Astrocyte of the hippocampus (primary cell): ENCODE measurements at regions not wholly inside any gene's neighbourhood (a gene's known extent, or its start where the extent isn't known, plus 50 kb on each side); places are given as distances from the start of the nearest gene placed in this dataset.

ENCODE experiments used
- DNase-seq: peaks from one replicate; pipeline ENCODE4 v3.0.0; 2011; ENCODE audit warnings: low read depth, low spot score

DNA sequence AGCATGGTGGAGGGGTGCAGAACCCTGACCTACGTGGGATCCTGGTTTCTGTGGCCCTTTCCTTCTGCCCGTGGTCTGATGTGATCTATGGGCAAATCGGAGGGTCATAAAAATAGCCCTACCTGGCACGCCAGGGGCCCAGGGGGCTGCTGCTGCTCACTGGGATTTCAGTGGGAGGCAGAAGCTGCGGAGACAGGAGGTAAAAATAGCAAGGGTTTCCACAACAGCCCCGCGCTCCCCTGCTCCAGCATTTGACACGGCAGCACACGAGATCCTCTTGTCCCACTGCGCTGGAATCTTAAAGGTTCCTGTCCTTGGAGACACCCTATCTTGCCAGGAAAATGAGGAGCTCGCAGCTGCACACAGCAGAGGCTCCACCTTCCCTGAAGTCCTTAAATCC, 321.2 kb downstream of the CTTN start:
- DNase-seq, result no peak

DNA sequence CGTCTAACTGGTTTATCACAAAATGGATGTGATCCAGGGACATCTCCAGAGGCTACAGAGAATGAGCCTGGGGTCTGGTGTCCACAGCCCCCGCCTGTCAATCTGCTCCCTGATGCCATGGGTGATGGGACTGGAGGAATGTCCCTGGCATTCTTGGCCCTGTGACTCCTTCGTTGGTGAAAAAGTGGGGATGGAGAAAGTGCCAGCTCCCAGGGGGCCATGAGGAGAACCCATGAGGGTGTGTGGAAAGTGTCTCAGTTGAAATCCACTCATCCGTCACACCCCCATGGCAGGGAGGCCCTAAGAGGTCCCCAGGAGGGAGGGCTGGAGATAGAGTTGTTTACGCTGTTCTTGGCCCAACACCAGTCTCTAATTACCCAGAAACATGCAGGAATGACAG, 322.0 kb downstream of the CTTN start:
- no peak for DNase-seq

DNA sequence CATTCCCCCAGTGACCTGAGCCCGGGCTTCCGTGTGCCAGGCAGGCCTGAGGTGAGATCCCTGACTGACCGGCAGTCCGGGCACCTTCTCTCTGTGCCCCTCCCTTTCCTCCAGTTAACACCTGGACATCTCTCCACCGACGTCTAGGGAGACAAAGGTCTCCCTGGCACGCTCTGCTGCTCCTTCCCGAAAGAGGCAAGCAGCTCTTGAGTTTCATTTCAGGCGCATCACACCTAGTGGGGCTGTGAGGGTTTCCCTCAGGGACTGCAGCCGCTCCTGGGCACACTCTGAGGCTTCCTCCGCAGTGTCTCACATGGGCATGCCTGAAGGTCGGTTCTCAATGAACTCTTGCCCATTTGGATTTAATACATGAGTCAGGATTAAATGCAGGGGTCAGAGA, 322.7 kb downstream of the CTTN start:
- DNase-seq, result no peak

DNA sequence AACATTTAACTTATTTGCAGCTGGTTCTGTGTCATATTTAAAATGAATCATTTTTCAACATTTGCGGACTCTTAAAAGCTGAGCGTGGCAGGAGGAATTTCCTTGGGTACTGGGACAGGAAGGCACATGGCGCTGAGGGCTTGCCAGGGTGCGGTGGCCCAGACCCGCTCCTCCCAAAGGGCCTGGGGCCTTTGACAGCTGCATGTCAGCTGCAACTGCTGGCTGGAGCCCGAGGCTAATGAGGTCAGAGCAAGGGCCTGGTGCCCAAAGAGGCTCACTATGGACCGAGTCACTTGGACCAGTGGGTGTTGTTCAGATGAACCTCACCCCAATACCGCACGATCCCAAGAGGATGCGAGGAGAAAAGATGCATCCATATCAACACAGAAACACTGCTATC, 326.9 kb downstream of the CTTN start:
- DNase-seq, result no peak

DNA sequence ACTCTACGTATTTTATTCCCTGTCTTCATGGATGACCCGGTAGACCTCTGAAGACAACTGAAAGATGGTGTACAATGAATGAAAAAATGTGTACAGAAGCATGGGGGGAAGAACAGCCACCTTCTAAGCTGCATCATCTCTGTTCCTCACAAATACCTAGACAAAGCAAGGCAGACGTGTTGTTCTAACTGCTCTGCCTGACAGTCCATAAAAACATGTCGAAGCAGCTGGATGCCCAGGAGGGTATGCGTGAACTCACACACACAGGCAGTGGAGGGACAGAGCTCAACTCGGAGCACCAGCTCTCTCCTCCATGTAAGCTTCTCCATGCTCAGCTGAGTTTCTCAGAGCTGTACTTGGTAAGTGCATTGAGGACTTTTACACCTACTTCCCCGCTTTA, 327.4 kb downstream of the CTTN start:
- no peak for DNase-seq

DNA sequence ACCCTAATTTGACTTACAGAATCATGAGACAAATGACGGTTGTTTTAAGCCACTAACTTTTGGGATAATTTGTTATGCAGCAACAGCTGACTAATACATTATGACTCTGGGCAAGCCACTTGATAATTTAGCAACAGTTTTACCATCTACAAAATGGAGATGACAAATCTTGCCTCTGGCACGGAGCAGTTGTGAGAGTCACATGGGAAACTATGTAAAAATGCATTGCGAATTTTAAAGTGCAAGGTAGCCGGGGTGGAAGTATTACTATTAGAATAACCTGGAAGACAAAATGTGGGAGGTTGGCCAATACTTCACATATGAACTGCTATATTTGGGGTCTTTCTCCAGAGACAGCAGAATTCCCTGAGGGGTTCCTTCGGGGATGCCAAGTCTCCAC, 328.7 kb downstream of the CTTN start:
- DNase-seq, result no peak

DNA sequence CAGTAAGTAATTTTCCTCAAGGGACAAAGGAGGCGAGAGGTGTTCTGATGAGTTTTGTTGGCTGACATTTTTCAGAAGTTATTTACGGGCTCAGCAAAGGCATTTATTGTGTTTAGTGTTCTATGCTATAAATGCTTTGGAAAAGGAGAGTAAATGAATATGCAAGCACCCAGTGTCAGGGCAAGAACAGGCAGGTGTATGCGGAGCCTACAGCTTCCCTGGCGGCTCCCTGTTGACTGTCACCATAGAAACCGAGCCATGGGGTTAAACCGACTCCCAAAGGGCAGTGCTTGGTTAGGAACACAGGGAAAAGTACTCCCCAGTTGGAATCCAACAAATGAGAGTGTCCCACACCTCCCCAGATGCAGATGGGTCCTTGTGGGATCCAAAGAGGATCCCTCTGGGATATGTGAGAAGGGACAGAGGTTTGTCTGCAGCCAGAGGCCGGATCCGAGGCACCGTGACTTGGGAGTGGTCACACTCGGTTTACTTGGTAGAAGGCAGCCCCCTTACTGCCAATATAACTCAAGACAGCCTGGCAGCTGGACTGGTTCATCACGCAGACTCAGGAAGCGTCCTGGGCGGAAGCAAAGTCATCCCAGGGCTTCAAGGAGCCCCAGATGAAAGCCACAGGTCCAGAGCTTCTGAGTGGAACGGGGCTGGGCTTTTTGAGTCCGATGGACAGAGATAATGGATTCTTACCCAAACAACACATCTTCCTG, 329.7 kb downstream of the CTTN start:
- DNase-seq, result no peak

DNA sequence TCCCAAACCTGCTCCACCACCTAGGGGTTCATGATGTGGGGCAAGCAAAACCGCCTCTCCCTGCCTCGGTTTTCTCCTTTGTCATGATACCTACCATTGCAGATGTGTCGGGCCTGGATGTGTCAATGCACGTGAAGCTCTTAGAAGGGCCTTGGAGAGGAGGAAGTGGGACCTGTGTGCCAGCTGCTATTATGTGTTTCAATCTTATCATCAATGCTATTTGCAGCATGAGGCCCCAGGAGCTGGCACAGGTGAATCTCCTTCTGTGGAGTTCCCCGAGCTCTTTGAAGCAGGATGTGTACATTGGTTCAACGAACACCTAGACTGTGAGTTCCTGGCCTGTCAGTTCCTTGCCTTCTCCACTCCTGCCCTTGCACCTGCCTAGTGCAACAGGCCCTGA, 331.6 kb downstream of the CTTN start:
- no peak for DNase-seq

DNA sequence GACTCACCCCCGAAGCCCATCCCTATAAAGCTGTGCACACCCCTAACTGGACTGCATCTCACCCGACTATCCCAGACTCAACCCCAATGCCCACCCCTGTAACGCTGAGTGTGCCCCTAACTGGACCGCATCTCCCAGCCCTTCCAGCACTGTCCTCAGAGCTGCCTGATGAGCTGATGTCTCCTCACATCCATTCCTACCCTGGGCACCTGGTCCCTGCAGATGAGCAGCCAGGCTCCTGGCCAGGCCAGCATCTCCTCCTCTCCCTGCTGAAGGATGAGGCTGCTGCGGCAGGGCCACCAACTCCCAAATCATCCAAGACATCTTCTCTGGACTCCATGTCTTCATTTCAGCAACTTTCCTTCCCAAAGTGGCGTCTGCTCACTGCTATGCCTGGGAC, 332.1 kb downstream of the CTTN start:
- DNase-seq, result no peak

DNA sequence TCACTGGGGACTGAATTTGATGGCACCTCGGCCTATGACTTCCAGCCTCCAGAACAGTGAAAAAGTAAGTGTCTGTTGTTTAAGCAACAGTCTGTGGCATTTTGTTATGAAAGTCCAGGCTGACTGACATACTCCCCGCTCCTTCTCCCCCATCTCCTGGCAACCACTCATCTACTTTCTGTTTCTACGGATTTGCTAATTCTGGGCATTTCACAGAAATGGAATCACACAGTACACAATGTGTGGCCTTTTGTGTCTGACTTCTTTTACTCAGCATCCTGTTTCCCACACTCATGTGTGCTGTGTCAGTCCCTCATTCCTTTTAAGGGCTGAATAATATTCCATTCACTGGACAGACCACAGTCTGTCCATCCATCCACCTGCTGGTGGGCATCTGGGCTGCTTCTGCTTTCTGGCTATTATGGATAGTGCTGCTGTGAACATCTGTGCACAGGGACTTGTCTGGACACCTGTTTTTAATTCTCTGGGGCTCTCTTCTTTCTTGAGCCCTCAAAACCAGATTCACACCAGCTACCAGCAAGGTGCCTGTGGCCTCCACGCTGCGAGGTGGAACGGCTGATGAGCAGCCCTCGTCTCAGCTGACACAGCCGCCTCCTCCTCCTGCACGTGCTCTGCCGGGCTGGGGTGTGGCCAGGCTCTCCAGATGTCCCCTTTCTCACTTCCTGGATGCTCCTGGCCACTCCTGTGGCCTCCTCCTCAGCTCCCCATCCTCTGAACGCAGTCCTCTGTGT, 333.1 kb downstream of the CTTN start:
- DNase-seq, result no peak

DNA sequence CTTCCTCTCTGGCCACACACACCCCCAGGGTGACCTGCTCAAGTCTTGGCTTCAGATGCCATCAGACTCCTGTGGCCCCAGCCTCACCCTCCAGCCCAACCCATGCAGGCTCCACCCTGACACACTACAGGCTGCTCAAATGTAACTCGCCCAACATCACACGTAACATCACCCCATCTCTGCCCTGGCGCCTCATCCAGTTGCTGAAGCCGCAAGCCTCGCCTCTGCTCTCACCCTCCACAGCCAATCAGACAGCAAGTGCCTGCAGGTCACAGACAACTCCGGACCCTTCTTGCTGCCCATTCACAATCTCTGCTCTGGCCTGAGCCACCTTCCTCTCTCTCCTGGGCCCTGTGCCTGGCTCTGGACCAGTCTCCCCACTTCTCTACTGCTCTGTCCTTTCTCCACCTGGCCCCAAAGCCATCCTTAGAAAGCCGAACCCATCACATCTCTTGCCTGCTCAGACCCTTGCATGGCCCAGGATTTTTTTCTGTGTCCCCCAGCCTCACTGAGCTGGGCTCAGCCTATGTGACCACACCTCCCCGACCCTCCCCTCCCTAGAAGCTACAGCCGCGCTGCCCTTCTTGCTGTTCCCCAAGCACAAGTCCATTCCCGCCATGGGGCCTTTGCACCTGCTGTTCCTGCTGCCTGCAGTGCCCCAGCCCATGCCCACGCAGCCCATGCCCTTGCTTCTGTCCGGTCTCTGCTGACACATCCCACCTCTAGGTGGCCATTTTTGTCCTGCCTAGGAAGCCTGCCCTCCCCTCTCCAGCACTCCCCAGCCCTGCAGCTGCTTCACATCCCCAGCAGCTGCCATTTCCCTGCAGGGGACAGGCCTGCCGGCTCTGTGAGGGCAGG, 333.9 kb downstream of the CTTN start:
- no peak for DNase-seq

DNA sequence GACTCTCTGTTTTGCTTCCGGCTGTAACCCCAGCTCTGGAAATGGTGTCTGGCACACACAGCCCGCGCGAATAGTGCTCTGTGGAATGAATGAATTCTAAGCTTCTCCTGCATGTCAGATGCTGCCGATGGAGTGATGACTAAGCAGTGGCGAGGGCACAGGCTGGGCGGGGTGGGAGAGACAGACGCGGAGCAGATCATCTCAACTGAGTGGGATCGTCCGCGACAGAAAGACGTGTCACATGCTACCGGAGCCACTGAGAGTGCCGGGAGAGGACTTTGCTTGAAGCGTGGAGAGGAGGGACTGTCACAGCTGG, 334.5 kb downstream of the CTTN start:
- DNase-seq, result no peak

DNA sequence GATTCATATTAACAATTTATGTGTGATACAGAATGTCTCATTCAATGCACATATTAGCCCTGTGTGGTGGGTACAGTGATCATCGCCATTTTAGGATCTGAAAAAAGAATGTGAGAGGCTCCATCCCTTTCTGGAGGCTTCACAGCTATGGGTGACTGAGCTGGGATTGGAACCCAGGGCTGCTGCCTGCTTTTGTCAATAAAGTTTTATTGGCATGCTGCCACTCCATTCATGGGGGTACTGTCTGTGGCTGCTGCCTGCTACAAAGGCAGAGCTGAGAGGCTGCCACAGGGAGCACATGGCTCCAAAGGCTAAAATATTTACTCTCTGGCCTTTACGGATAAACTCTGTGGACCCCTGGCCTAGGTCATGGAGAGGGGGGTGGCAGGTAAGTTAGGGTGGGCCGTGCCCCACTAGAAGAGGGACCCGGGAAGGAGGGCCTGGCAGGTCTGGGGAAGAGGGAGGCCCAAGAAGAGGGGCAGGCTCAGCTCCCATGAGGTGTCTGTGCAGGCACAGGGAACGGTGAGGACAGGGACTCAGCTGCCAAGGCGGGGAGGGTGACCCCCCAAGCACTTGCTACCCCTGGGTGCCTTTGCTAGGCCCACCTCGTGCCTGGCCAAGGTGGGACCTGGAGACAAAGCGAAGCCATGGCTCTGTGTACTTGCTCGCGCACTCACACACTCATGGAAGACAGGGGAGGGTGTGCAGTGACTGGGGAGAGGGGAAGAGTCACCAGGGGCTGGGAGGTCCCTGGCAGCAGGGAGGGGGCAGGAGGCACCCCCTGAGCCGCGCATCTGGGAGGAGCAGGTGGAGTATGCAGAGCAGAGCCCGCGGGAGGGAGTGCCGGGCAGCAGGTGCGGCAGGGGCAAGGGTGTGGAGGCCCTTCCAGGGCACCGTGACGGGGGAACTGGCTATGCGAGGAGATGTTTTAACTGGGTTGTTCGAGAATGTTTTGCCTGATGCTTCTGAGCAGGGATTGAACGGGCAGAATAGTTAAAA, 335.3 kb downstream of the CTTN start:
- no peak for DNase-seq

DNA sequence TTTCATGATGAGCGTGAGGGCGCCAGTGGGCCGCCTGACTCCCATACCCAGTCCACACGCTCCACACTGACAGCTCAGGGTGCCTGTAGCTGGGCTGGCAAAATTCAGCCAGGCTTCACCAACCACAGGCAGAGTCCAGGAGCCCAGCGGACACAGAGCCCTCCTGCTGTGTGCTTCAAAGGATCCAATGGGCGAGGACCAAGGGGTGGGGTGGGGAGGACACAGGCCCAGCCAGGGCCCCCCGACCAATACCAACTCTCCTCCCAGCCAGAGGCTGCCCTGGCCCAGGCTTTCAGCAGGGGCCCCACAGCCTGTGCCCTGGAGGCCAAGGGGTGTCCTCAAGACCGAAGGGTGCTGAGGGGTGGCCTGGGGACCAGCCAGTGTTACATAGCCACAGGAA, 336.1 kb downstream of the CTTN start:
- no peak for DNase-seq

DNA sequence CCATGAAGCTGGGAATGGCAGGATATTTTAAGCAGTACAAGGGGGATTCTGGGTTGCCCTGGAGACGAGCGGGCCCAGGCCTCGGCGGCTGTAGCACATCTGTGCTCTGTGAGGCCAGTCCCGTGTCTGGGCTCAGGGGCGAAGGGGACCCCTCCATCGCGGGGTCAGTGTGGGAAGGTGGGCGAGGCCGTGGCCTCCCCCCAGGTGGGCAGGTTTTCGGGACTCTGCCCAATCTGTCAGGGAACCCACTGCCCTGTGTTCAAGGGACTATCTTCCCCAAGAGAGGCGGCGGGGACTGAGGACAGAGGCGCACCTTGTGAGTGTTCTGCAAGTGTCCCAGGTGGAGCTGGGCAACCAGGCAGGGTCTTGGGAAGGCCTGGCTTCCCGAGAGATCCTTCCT, 336.6 kb downstream of the CTTN start:
- no peak for DNase-seq

DNA sequence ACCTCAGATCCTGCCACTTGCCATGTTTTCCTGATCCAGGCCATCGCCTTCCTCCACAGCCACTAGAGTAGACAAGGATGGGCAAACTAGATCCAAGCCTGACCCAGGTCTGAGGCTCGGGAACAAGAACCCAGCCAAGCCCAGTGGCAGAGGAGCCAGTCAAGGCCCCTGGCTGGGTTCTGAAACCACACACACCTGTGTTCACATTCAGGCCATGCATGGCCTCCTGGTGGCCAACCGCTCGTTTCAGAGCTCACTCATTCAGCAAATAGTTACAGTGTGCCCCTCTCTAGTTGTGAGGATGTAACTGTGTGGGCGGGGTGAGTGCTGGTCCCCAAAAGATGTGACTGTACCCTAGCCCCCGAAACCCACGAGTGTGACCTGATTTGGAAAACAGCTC, 337.6 kb downstream of the CTTN start:
- DNase-seq, result no peak

DNA sequence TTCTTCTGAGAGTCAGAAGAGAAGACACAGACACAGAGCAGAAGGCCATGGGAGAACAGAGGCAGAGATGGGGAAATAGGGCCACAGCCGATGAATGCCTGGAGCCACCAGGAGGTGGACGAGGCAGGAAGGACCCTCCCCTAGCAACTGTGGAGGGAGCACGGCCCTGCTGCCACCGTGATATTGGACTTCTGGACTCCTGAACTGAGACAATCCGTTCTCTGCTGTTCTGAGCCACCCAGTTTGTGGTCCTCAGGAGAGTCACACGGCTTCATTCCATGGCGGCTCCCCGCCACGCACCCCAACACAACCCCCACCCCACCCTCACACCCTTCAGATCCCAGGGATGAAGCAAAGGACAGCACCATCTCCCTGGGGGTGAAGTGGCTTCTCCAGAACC, 338.1 kb downstream of the CTTN start:
- no peak for DNase-seq

DNA sequence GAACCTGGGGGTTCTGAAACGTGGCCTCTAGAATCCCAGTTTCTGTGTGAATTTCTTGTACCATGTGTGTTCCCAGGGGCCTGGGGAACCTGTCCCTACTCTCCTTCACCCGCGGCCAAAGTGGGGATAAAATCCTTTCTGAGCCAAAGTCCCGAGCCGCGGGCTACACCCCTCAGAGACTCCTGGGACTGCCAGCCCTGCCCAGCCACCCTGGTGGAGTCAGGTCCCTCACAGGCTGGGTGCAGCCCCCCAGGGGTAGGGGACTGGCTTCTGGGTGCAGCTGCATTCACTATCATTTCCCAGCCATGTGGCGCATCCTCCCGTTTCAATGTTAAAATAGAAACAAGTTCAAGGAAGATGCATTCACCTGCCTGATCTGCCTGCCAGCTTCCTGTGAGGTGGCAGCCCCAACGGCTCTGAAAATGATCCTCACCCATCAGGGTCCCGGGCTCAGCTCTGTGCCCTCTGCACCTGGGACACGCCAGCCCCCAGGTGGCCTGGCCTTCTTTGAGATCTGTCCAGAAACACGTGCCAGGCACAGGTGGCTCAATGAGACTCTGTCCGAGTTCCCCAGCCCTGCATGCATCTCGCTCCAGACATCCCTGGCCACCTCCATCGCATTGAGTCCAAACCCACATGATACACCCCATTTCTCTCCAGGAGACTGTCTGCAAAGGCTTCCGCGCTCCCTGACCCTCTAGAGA, 338.8 kb downstream of the CTTN start:
- DNase-seq, result no peak

DNA sequence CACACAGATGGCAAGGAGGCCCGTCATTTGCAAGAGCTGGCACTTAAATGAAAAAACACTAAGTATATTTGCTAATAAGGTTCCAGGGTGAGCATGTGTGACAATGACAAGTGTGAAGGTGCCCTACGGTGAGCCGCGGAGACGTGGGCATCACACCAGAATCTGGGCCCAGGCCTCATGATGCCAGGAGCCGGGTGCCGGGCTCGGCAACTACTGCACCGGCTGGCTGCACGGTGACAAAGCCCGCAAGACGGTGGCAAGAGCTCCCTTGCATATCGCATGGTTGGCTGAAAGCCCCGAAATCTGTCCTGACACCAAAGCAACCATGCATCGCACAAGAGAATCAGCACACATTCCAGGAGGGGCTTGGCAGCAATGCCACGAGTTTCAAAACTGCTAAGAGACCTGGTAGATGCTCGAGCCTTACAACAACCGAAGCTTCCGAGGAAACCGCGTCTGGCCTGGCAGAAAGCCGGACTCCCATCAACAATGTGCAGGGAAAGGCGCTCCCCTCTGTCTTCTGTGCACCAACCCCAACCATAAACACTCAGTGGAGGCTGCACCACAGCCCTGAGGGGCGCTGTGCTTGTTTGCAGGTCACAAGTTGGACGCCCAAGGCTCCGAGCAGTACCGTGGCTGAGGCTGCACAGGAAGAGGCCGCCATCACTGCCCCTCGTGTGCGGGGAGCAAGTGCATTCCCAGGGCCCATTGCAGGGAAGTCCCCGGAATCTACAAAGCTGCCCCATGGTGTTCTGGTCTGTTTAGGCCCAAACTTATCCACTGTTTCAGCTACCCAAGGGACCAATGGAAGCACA, 339.7 kb downstream of the CTTN start:
- DNase-seq, result no peak

DNA sequence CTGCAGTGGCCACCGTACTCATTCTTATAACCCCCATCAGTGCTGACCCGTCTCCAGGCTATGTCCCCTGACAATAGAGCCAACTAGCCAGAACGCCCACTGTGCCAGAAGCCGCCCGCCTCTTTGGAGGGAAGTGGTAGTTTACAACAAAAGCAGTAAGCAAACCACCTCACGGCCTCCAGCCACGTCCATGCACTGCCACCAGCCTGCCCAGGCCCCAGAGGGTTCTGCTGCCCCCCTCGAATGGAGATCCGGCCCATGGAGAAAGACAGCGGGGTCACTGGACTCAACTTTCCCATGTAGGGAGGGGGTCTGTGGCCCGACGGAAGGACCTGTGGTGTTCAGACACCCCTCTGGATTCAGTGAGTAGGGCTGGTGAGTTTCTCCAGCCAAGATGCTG, 340.3 kb downstream of the CTTN start:
- DNase-seq, result no peak
